CD4-positive, CD25-positive, alpha-beta regulatory T cell (primary cell): ENCODE measurements at regions not wholly inside any gene's neighbourhood (a gene's known extent, or its start where the extent isn't known, plus 50 kb on each side); places are given as distances from the start of the nearest gene placed in this dataset.
"Not testable (repeated sequence)": the region's sequence is repeated elsewhere in the genome, so short reads cannot be mapped to it uniquely, and the experiment has no call there.

Experiments used
- ATAC-seq, 2 donors: fragments of 150-1000 bp; cut with Tn5 transposase; one replicate each; pipeline ENCODE4 v1.10.0; 2021; ENCODE audit warnings: low read depth in 2 of 2, moderate number of reproducible peaks in 2 of 2, moderate library complexity in 1 of 2
- DNase-seq, 3 donors: peaks; one replicate each; pipeline versions ENCODE4 v3.0.0 to v3.0.0-alpha.2; 2012 to 2022; ENCODE audit warnings: mixed read lengths in 1 of 3
- H3K27ac ChIP-seq: one replicate; pipeline ENCODE4 v1.7.0; 2013; ENCODE audit warnings: mild to moderate bottlenecking, low read length; ENCODE audit not compliant: insufficient read depth, poor library complexity, severe bottlenecking
- H3K27me3 ChIP-seq: one replicate; pipeline ENCODE4 v1.7.0; 2013; ENCODE audit warnings: low read length; ENCODE audit not compliant: control insufficient read depth, insufficient read depth
- H3K36me3 ChIP-seq: one replicate; pipeline ENCODE4 v1.7.0; 2013; ENCODE audit warnings: mild to moderate bottlenecking, low read length, moderate library complexity; ENCODE audit not compliant: control insufficient read depth, insufficient read depth
- H3K4me1 ChIP-seq: 2 replicates; pipeline ENCODE4 v1.7.0; 2013; ENCODE audit warnings: mild to moderate bottlenecking, low read length; ENCODE audit not compliant: insufficient read depth, control insufficient read depth, poor library complexity, severe bottlenecking
- H3K4me3 ChIP-seq: one replicate; pipeline ENCODE4 v1.7.0; 2013; ENCODE audit warnings: low read depth, mild to moderate bottlenecking, low read length, moderate library complexity
- H3K9me3 ChIP-seq, 2 experiments: 1 replicate in 1 of 2; 2 replicates in 1 of 2; pipeline ENCODE4 v1.7.0; 2013; ENCODE audit warnings: low read length in 2 of 2, mild to moderate bottlenecking in 1 of 2, moderate library complexity in 1 of 2; ENCODE audit not compliant: control insufficient read depth in 2 of 2
- H3K27ac Mint-ChIP-seq, 3 donors: one replicate each; pipeline ENCODE4 v1.8.0; 2020 to 2022; ENCODE audit warnings: mild to moderate bottlenecking in 3 of 3, mixed read lengths in 3 of 3, moderate library complexity in 2 of 3
- H3K27me3 Mint-ChIP-seq: one replicate; pipeline ENCODE4 v1.8.0; 2022; ENCODE audit warnings: mild to moderate bottlenecking, mixed read lengths
- H3K36me3 Mint-ChIP-seq: one replicate; pipeline ENCODE4 v1.8.0; 2020; ENCODE audit warnings: mixed read lengths
- H3K4me1 Mint-ChIP-seq, 4 donors: one replicate each; pipeline ENCODE4 v1.8.0; 2020 to 2022; ENCODE audit warnings: mixed read lengths in 4 of 4, mild to moderate bottlenecking in 1 of 4
- H3K4me3 Mint-ChIP-seq, 4 donors: one replicate each; pipeline ENCODE4 v1.8.0; 2020 to 2022; ENCODE audit warnings: mild to moderate bottlenecking in 4 of 4, mixed read lengths in 4 of 4, moderate library complexity in 3 of 4
- H3K9me3 Mint-ChIP-seq, 7 donors: one replicate each; pipeline ENCODE4 v1.8.0; 2020 to 2022; ENCODE audit warnings: mixed read lengths in 7 of 7, mild to moderate bottlenecking in 3 of 7, moderate library complexity in 2 of 7

DNA sequence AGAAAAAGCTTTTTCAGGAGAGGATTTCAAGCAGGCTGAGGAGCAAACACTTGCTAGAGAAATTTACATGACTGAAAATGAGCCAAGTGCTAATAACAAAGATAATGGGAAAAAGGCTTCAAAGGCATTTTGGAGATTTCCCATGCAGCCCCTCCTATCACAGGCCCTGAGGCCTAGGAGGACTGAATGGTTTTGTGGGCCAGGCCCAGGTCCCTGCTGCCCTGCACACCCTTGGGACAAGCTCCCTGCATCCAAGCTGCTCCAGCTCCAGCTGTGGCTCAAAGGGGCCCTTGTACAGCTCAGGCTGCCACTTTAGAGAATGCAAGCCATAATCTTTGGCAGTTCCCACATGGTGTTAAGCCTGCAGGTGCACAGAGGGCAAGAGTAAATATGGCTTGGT is 154.0 kb upstream of the LMNTD1 start:
- Mint-ChIP-seq H3K27me3 (no peaks in the 10 kb centered on the region), H3K27ac (no peak overlapping the region), H3K4me1 (no peaks in the 10 kb centered on the region), H3K9me3 (peaks cover 0 to 14% (median 3%) of the 10 kb centered on the region in 7 donors), H3K4me3 (no peak overlapping the region), H3K36me3 (no peaks in the 10 kb centered on the region)
- Histone ChIP-seq H3K36me3 (no peaks in the 10 kb centered on the region), H3K9me3 (no peaks in the 10 kb centered on the region), H3K4me1 (no peaks in the 10 kb centered on the region), H3K27me3 (no peaks in the 10 kb centered on the region), H3K27ac (no peak overlapping the region), H3K4me3 (no peak overlapping the region)
- DNase-seq = no peak
- ATAC-seq = no peak

DNA sequence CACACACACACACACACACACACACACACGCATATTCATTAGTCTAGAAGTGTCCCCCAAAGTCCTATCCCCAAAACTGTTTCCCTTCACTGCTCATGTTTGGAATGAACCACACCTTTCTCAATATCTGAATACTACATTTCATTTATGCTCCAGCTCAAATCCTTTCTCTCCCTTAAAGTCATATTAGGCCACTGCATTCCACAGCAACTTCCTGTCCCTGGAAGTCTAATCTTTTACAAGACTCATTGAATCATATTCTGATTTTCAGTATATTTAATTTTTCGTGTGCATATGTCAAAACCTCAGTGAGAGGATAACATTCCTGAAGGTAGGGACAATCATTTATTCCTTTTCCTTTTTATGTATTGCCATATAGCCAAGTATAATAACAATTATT is 155.6 kb upstream of the LMNTD1 start:
- H3K4me1 ChIP-seq = no peaks in the 10 kb centered on the region
- H3K27me3 Mint-ChIP-seq = no peaks in the 10 kb centered on the region
- H3K4me3 ChIP-seq = no peak overlapping the region
- DNase-seq = no peak
- H3K9me3 ChIP-seq = no peaks in the 10 kb centered on the region
- no peak overlapping the region for H3K27ac ChIP-seq
- H3K4me1 Mint-ChIP-seq = no peaks in the 10 kb centered on the region
- ATAC-seq = no peak
- H3K9me3 Mint-ChIP-seq = peaks cover 0 to 5% (median 3%) of the 10 kb centered on the region in 7 donors
- no peaks in the 10 kb centered on the region for H3K27me3 ChIP-seq
- no peaks in the 10 kb centered on the region for H3K36me3 Mint-ChIP-seq
- H3K36me3 ChIP-seq = no peaks in the 10 kb centered on the region
- H3K4me3 Mint-ChIP-seq = no peak overlapping the region
- H3K27ac Mint-ChIP-seq = no peak overlapping the region

DNA sequence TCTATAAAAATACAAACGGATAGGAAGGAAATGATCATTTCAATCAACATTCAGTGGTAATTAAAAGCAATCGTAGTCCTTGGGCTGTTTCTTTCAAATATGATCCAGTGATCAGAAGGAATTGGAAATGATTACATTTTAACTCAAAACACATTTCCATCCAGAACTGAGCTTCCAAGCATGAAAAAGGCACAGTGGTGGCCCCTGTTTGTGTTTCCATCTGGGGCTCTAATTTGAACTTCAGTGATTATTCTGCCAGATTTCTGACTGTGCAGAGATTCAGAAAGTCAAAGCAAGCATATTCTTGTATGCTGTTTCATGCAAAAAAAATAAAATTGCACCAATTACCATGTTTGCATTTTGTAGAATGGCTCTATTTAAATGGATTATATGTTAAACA is 157.0 kb upstream of the LMNTD1 start:
- DNase-seq = no peak
- no peaks in the 10 kb centered on the region for H3K36me3 ChIP-seq
- no peaks in the 10 kb centered on the region for H3K9me3 ChIP-seq
- peaks cover 0 to 5% (median 3%) of the 10 kb centered on the region in 7 donors for H3K9me3 Mint-ChIP-seq
- H3K4me3 Mint-ChIP-seq = no peak overlapping the region
- no peaks in the 10 kb centered on the region for H3K4me1 ChIP-seq
- no peaks in the 10 kb centered on the region for H3K36me3 Mint-ChIP-seq
- no peak for ATAC-seq
- H3K4me1 Mint-ChIP-seq = no peaks in the 10 kb centered on the region
- H3K27ac Mint-ChIP-seq = no peak overlapping the region
- H3K4me3 ChIP-seq = no peak overlapping the region
- H3K27me3 ChIP-seq = no peaks in the 10 kb centered on the region
- H3K27ac ChIP-seq = no peak overlapping the region
- no peaks in the 10 kb centered on the region for H3K27me3 Mint-ChIP-seq

DNA sequence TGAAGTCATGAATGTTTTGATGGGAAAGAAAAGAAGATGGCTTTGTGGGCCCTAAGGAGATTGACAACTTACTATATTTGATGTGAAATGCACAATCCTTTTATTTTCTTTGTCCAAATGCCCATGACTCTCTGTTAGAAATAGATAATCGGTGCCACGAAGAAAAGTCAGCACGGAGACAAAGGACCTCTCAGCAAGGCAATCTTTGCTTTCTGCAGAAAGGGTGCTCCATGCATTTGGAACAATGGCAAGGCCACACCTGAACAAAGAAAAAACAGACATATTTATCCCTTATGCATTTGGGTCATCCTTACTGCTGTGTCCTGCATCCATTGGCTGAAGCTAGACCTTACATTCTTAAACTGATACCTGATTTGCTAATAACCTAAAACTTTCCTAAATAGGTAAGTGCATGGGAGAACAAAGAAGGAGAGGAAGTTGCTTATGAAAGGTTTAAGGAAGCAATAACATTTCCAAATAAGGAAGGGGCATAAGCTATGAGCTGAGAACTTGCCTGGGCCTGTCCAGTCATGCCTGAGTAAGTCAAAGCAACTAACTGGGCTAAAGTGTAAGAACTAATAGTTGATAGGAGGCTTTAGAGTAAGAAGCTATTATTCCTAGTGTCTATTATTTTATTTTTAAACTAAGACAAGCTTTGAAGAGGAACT is 158.0 kb upstream of the LMNTD1 start:
- H3K9me3 ChIP-seq, H3K4me1 ChIP-seq, H3K9me3 Mint-ChIP-seq, H3K36me3 ChIP-seq, H3K27me3 Mint-ChIP-seq, H3K4me3 Mint-ChIP-seq, H3K27me3 ChIP-seq, H3K4me1 Mint-ChIP-seq, H3K27ac Mint-ChIP-seq, ATAC-seq, H3K4me3 ChIP-seq, H3K36me3 Mint-ChIP-seq, DNase-seq, H3K27ac ChIP-seq: not testable (repeated sequence)

DNA sequence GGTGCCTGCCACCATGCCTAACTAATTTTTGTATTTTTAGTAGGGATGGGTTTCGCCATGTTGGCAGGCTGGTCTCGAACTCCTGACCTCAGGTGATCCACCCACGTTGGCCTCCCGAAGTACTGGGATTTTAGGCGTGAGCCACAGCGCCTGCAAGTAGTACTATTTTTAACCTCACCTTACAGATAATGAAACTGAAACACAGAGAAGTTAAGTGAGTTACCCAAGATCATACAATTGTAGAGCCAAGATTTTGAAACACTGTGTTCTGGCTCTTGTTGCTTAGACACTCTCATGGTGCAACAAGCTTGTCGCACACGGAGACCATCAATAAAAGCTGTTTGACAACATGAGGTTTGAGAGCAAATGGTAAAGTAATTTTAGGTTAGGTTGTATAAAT is 159.1 kb upstream of the LMNTD1 start:
- Histone ChIP-seq H3K36me3 (no peaks in the 10 kb centered on the region), H3K9me3 (no peaks in the 10 kb centered on the region), H3K27me3 (no peaks in the 10 kb centered on the region), H3K4me3 (no peak overlapping the region), H3K4me1 (no peaks in the 10 kb centered on the region), H3K27ac (no peak overlapping the region)
- DNase-seq (peak in 1 of 3 donors; percentile 2), ATAC-seq (no peak)
- peaks cover 4% of the 10 kb centered on the region for H3K27me3 Mint-ChIP-seq
- no peak overlapping the region for H3K4me3 Mint-ChIP-seq
- no peaks in the 10 kb centered on the region for H3K36me3 Mint-ChIP-seq
- H3K27ac Mint-ChIP-seq = no peak overlapping the region
- no peaks in the 10 kb centered on the region for H3K4me1 Mint-ChIP-seq
- H3K9me3 Mint-ChIP-seq = peaks cover 0 to 6% (median 3%) of the 10 kb centered on the region in 7 donors

DNA sequence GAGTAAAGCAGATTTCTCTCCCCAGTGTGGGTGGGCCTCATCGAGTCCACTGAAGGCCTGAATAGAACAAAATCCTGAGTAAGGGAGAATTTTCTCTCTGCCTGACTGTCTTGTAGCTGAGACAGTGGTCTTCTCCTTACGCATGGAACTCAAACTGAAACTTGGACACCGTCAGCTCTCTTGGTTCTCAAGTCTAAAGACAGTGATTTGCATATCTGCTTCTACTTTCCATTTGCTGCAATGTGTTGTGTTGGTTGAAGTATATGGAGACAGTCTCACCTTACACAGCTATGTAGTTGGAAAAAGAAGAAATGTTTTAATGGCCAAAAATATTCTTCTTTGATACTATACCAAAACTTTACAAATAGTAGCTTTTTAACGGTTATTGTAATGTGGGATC is 160.2 kb upstream of the LMNTD1 start:
- no peak overlapping the region for H3K4me3 ChIP-seq
- Mint-ChIP-seq H3K27ac (no peak overlapping the region), H3K27me3 (peaks cover 4% of the 10 kb centered on the region), H3K4me1 (no peaks in the 10 kb centered on the region), H3K36me3 (no peaks in the 10 kb centered on the region), H3K9me3 (peaks cover 0 to 8% (median 3%) of the 10 kb centered on the region in 7 donors), H3K4me3 (no peak overlapping the region)
- ATAC-seq (no peak), DNase-seq (no peak)
- H3K27me3 ChIP-seq = no peaks in the 10 kb centered on the region
- no peaks in the 10 kb centered on the region for H3K9me3 ChIP-seq
- H3K27ac ChIP-seq = no peak overlapping the region
- H3K36me3 ChIP-seq = no peaks in the 10 kb centered on the region
- no peaks in the 10 kb centered on the region for H3K4me1 ChIP-seq

DNA sequence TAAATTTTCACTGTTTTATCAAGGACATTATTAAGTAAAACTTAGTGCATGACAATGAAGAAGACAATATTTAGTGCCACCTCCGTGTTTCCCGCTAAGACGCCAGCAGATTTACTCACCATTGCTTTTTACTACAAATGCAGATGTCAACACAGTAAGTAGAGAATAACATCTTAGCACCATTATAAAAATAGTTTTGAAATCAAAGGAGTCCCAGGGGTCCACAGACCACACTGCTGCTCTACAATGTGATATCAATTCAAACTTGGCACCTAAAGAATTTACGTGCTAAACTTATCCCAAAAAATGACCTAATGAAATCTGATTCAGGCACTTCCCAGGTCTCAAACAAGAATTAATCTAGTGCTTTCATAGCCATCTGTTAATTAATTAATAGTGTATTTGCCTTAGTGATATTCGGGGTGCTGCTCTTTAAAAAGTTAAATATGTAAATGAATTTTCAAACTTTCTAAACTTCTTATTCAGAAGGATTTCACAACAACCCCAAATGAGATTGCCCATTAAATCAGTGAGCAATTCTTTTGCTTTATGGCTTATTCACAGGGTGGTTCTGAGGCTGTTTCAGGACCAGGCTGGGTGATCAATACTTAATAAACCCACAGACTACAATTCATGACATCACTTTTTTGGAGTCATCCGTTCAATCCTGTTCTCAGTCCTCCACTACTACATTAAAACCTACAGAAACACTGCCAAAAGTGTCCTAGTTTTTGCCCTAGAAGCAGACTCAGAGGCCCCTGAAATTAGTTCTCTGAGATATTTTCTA is 161.3 kb upstream of the LMNTD1 start:
- no peaks in the 10 kb centered on the region for H3K27me3 ChIP-seq
- ATAC-seq = no peak
- H3K4me1 Mint-ChIP-seq = no peaks in the 10 kb centered on the region
- no peaks in the 10 kb centered on the region for H3K9me3 ChIP-seq
- H3K4me1 ChIP-seq = no peaks in the 10 kb centered on the region
- no peak overlapping the region for H3K27ac ChIP-seq
- H3K27ac Mint-ChIP-seq = no peak overlapping the region
- no peaks in the 10 kb centered on the region for H3K36me3 Mint-ChIP-seq
- no peak overlapping the region for H3K4me3 ChIP-seq
- H3K36me3 ChIP-seq = no peaks in the 10 kb centered on the region
- peaks cover 0 to 8% (median 1%) of the 10 kb centered on the region in 7 donors for H3K9me3 Mint-ChIP-seq
- no peak overlapping the region for H3K4me3 Mint-ChIP-seq
- peaks cover 4% of the 10 kb centered on the region for H3K27me3 Mint-ChIP-seq
- DNase-seq = no peak

DNA sequence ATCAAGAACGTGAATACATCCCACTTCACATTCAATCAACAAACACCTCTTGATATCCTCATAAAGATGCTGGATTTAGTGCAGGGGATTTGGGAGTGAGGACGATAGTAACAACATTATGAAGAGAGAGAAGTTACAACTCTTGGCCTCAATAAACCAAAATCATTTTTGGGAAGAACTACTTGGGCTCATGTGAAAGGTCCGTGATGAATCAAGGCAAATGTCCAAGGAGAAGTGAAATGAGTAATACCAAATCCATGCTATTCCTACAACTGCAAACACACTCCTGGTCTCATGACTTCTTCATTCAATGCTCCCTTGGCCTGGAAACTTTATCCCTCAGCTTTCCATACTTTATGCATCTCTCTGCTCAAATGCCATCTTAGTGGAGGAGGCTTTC is 162.0 kb upstream of the LMNTD1 start:
- Mint-ChIP-seq H3K27me3 (peaks cover 4% of the 10 kb centered on the region), H3K9me3 (peaks cover 0 to 8% (median 1%) of the 10 kb centered on the region in 7 donors)
- ATAC-seq = no peak

More for the DNA sequence above, 162.0 kb upstream of the LMNTD1 start:
- Mint-ChIP-seq H3K4me1 (no peaks in the 10 kb centered on the region), H3K4me3 (no peak overlapping the region), H3K27ac (no peak overlapping the region), H3K36me3 (no peaks in the 10 kb centered on the region)
- H3K27me3 ChIP-seq = no peaks in the 10 kb centered on the region
- no peak for DNase-seq
- no peaks in the 10 kb centered on the region for H3K4me1 ChIP-seq
- no peaks in the 10 kb centered on the region for H3K36me3 ChIP-seq
- no peak overlapping the region for H3K27ac ChIP-seq
- no peak overlapping the region for H3K4me3 ChIP-seq
- H3K9me3 ChIP-seq = no peaks in the 10 kb centered on the region
